ENCODE measurements at regions not wholly inside any gene's neighbourhood (a gene's known extent, or its start where the extent isn't known, plus 50 kb on each side); places are given as distances from the start of the nearest gene placed in this dataset.
"Not testable (repeated sequence)": the region's sequence is repeated elsewhere in the genome, so short reads cannot be mapped to it uniquely, and the experiment has no call there.

DNA sequence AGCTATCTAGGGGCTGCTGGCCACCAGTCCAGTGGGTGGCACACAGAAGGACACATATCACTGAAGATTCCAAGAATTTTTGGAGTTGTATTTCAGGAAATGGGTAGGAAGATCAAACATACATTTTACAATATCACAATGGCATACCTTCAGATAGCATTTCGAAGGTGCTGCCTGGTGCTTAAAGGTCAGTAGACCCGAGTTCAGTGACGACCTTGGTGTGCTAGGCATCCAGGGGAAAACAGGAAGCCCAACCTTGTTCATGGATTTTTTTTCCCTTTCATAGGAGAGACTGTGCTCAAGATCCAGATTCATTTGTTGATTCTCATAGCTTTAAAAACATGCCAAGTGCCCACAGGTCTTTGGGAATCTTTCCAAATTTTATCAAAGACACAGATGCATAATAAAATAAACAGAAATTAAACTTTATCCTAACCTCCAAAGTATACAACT lies 51.0 kb upstream of the RCBTB2 start:
- DNase-seq, result no peak

DNA sequence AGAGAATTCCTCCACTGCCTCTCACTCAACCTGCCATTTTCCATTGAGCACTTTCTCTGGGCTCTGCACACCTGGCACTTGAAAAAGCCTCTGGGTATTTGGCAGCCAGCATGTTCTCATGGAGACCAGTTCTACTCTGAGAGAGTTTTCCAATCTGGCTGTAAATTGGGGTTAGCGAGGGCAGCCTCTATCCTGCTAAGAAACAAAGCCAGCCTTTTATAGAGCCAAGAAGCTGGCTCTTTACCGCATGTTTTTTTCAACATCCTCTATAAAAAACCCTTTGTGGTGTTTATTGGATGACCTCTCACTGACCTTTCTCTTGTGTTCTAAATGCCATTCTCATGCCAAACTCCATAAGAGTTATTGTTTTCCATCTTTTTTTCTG lies 52.6 kb upstream of the RCBTB2 start:
- no peak for DNase-seq

DNA sequence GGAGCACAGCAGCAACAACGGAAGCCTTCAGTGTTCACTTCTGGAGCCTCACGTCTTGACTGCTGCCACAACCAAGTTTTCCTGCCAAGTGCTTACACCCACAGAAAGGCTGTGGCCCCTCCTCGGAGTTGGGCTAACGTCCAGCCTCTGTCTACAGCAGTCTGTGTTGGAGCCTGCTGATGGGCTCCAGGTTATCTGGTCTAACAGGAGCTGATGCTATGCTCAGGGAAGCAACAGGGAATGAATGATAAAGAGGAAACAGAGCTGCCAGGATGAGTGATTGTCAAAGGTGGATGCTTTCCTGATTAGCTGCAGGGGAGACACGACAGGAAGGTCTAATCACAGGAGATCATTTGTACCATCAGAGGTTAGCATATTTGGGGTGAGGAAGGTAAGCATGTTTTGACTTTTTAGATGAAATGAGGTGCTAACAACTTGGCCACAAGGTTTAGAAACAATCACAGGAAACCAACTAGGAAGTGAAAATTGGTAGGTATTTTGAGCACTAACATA lies 53.8 kb upstream of the RCBTB2 start:
- DNase-seq, result no peak

DNA sequence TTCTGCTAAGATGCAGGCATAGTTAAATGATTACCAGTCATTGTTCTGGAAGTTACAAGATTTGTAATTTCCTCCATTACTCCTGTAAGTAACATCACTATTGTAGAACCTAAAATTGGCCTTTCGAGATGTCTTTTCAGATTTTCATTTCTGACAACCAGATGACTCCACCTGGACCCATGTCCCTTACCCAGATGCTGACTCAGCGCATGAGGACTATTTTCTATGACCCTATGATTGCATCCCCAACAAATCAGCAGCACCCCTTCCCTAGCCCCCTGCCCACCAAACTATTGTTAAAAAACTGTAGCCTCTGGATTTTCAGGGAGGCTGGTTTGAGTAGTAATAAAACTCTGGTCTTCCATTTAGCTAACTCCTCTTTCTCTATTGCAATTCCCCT lies 55.2 kb upstream of the RCBTB2 start:
- no peak for DNase-seq

DNA sequence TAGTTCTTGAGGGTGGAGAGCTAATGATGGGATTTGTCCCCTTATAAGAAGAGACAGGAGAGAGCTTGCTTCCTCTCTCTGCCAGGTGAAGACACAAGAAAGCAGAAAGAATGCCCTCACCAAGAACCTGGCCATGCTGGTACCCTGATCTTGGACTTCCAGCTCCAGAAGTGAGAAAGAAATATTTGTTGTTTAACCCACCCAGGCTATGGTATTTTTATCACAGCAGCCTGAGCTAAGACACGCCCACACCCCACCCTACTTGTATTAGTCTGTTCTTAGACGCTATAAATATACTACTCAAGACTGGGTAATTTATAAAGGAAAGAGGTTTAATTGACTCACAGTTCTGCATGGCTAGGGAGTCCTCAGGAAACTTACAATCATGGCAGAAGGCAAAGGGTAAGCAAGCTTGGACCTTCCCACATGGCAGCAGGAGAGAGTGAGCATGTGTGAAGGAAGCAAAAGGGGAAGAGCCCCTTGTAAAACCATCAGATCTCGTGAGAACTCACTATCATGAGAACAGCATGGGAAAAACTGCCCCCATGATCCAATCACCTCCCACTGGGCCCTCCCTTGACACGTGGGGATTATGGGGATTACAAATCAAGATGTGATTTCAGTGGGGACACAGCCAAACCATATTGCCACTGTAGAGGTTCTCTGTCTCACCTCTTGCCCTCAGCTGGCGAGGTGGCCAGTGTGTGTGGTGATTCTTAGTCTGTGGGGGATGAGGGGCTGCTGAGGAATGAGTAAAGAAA lies 57.4 kb upstream of the RCBTB2 start:
- no peak for DNase-seq

DNA sequence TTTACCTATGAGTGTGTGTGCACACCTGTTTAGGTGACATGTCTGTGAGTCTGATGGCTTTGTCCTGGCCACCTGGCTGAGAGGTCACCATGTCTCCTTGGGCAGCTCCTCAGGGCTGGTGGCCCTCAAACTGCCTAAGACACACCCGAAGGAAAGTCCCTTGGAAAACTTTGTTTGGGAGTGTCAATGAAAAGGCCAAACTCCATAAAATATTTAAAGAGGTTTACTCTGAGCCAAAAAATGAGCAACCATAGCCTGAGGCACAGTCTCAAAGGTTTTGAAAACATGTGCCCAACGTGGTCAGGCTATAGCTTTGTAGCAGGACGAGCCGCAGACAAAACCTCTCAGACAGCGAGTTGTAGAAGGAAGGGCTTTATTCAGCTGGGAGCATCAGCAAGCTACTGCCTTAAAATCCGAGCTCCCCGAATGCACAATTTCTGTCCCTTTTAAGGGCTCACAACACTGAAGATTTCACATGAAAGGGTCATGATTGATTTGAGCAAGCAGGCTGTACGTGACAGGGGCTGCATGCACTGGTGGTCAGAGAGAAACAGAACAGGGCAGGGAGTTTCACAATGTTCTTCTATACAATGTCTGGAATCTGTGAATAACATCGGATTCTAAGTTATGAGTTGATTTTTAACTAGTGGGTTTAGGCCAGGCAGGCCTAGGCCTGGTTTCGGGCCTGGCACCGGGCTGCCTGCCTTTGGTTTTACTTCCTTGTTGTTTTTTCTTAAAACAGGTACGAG lies 58.4 kb upstream of the RCBTB2 start:
- DNase-seq, result not testable (repeated sequence)

- DNase-seq, result no peak
Observed at GRCh38 chr13:48591889-48592687, 59.2 kb upstream of the RCBTB2 start.

DNA sequence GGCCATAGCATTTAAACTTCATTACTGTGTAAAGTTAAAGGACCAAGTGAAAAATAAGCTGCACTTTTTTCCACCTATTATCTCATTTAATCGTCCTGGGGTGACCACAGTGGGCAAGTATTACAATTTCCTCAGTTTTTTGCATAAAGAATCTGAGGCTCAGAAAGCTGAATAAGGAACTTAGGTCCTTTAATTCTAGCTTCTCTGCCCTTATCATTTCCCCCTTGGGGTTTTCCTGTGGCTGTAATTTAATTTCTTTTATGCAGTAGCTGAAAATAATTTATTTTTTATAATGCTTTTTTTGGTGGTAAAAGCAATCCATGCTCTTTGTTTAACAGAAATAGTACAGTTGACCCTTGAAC lies 59.8 kb upstream of the RCBTB2 start:
- no peak for DNase-seq

DNA sequence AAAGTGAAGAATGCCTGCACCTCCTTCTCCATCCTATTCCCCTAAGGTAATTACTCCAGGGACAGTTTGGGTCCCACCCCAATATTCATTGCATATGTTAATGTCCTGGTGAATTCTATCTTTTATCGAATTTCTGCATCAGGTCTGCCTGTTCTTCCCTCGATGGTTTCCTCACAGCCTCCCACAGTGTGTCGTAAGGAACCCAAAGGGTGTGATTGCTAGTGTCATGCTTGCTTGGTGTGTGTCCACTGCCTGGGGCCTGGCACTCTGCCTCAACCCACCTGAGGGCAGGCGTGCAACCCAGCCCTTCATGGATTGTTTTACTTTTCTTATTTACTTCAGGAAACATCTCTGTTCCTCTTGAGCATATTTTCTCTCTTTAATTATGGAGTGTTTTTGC lies 60.2 kb upstream of the CYSLTR2 start:
- no peak for DNase-seq

DNA sequence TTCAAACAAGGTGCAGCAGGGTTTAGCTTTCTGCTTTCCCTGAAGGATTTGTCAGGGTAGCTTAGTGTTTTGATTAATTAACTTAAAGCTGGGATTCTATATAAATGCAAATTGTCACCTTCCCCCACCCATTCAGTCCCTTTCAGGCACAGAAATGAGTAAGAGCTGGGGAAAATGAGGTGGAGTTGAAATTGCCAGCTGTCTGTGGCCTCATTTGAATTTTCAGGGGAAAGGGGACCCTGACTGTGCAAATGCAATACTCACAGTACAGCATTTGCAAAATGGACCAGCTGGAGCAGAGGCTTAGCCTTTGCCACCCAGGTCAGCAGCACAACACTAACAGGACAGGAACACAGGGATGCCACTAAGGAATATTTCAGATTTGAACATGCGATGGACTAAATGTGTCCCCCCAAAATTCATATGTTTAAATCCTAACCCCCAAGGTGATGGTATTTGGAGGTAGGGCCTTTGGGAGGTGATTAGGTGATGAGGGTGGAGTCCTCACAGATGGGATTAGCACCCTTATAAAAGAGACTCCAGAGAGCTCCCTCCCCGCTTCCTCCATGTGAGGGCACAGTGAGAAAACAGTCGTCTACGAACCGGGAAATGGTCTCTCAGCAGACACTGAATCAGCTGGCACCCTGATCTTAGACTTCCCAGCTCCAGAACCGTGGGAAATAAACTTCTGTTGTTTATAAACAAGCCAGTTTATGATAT lies 59.5 kb upstream of the CYSLTR2 start:
- no peak for DNase-seq

DNA sequence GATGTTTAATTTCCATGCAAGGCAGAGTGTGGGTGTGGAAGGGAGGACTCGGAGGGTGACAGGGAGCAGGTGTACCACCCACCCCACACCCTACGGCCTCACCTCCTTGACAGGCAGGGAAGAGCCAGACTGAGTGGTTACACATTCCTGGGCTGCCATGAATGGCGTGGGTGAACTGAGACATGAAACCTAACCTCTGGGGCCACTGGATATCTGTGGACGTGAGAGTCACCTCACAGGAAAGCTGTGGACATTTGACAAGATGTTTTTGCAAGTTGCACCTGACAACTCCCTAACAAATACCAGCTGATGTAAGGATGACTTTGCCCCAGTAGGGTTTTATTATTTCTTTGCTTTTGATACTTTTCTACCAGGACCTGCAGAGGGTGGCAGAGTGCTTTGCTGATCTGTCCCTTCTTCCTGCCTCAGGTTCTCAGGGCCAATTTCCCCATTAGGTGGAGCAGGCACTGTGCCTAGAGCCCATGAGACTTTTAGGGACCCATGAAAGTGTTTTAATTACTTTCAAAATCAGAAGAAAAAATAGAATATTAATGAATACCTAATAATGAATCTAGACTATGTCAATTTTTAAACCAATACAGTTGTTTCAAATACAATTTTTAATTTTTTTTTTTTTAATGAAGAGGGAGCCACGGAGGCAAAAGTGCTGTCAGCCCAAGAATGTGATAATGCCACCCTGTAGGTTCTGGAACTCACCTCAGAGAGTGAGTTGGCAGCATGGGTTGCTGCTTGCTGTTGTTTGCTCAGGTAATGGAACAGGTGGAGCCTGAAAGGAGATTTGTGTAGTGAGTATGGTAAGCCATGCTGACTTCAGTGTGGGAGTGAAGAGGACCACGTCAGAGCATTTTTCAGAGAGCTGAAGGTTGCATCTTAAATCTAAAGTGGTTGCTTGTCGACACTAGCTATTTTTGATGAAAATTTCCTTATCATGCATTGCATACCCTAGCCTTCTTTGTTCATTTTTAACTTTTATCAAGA lies 58.0 kb upstream of the CYSLTR2 start:
- peak; percentile 54 for DNase-seq

DNA sequence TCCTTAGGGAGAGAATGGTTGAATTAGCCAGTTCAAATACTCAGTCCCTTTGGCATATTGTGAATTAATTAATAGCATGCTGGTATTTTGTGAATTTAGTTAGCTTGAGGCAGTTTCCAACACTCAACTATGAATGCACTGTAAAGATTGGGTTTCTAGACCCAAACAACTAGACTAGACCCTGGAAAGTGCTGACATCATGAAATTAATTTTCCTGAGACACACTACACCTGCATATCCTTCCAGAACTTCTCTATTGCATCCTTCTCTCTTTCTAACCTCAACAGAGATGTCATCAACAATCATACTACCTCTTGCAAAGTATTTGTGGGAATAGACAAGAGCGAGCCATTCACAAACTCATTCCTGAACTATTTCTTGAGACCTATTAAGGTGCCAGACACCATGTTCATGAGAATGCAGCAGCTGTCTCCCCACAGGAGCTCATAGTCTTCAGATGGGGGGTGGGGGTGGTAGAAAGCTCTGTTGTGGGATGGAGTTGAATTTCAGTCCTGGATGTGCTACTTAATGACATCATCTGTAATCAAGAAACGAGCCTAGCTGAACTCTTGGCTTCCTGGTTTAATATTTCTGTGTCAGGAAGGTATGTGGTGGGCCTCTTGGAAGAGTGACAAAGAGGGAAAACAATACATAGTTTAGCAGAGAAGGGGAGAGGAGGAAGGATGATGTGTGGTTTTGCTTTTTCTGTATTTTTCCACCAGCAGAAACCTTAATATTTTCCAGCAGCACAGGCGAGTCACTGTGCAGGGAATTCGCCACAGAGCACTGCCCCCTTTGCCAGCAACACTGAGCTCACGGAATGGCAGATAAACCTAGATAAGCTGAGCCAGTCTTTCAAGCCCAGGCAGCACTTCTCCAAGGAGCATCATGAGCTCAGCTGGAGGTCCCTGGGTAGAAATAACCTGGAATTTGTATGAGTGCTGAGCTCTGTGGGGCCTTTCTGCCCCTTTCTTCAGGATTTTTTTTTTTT lies 53.1 kb upstream of the CYSLTR2 start:
- DNase-seq, result no peak

DNA sequence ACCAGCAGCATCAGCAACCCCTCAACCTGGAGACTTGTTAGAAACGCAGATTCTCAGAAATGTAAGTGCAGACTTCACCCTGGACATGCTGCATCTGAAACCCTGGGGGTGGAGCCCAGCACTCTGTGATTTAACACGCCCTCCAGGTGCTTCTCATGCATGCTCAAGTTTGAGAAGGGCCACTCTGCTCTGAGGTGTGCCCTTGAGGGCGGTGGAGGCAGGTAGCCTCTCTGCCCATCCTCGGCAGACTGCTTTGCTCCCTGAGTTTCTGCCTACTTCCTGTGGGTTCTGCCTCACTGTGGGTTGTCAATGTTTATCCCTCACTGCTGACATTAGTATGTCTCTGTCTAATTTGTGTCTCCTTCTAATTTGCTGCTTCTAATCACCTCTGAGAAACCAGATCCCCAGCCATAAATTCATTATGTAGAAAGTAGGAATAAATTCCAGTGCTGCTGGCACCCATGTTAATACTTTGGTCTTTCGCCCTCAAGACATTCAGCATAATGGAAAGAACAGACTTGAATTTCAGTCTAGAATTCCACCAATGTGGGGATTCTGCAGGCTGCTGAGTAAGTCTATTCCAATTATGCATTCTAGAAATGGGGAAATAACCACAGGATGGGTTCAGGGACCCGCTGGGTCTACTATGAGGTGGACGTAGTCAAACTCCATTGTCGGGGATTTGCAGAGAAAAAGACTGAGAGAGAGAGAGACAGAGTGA lies 51.3 kb upstream of the CYSLTR2 start:
- DNase-seq, result no peak

- no peak for DNase-seq
Observed at GRCh38 chr13:48603375-48603774, 50.4 kb upstream of the CYSLTR2 start.

All from stimulated activated CD4-positive, alpha-beta T cell treated with anti-CD3 and anti-CD28 coated beads, Interleukin-4, amount 100 ng/mL, for 24 hours (primary cell).